ENCODE measurements at regions not wholly inside any gene's neighbourhood (a gene's known extent, or its start where the extent isn't known, plus 50 kb on each side); places are given as distances from the start of the nearest gene placed in this dataset.
"Not testable (repeated sequence)": the region's sequence is repeated elsewhere in the genome, so short reads cannot be mapped to it uniquely, and the experiment has no call there.

DNA sequence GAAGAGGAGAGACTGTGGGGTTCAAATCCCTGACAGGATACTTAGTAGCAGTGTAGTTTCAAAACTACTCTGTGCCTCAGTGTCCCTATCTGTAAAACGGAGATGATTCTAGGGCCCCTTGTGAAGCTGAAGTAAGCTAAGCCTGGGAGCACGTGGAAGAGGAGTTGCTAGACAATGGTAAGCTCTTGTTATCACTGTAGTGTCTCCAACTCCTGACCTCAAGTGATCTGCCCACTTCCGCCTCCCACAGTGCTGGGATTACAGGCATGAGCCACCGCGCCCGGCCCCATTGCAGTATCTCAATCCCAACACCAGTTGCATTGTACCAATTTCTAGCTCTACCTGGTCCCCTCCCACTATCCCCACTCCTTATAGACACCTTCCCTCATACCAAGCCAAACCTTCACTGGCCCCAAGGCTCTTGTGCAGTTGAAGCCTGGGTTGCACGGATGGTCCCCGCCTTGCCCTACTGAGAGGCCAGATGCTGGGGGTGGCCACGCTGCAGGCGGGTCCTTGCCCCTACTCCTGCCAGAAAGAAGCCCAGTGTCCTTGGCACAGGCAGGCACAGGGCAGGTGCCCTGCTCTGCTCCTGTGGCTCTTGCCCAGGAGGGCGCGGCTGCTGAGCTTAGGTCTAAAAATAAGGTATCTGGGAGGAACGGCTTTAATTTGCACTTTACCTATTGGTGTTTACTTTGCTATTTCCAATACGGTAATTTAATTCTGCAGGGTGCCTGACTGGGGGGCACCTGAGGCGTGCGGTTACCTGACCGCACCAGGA, 118.1 kb downstream of the VEGFA start:
- no peak for DNase-seq (ENCODE audit: low spot score in 2 of 2)
- H3K36me3 ChIP-seq (replicated peaks) = no peaks in the 10 kb centered on the region
- no peak overlapping the region for H3K4me3 ChIP-seq
- no peaks in the 10 kb centered on the region for H3K4me1 ChIP-seq
- peaks cover 3% of the 10 kb centered on the region; the same call in 1 of the 2 replicates for H3K27me3 ChIP-seq (ENCODE audit: low read depth)
- H3K9me3 ChIP-seq = no peaks in the 10 kb centered on the region
- in situ Hi-C loops (cut with MboI; ENCODE audit: low sequenced_read_pairs) = no loop called here

DNA sequence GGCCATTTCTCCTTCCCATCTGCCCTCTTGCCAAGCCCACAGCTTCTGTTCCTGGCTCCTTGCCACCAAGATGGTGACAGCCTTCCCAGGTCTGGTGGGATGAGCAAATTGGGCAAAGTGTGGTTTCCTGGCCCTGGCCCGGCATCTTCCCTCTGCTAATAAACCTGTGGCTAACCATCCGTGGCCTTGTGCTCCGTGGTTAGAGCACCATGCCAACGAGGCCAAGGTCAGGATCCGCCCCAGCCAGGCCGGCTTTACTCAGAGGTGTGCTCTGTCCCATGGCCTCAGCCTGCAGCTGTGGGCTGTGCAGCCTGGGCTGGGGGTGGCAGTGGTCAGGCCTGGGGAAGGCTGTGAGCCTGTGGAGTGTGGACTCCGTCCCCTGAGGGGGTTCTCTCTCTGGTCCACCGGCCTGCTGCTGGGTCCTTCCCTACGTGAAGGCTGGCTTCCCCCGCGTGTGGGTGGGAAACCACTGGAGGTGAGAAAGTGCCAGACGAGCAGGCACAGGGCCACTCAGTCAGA, 117.4 kb downstream of the VEGFA start:
- peaks cover 3% of the 10 kb centered on the region; the same call in 1 of the 2 replicates for H3K27me3 ChIP-seq (ENCODE audit: low read depth)
- no peak for DNase-seq (ENCODE audit: low spot score in 2 of 2)
- H3K4me3 ChIP-seq = no peak overlapping the region
- no peaks in the 10 kb centered on the region for H3K9me3 ChIP-seq
- no peaks in the 10 kb centered on the region for H3K4me1 ChIP-seq
- H3K36me3 ChIP-seq (replicated peaks) = no peaks in the 10 kb centered on the region
- in situ Hi-C loops (cut with MboI; ENCODE audit: low sequenced_read_pairs) = no loop called here

DNA sequence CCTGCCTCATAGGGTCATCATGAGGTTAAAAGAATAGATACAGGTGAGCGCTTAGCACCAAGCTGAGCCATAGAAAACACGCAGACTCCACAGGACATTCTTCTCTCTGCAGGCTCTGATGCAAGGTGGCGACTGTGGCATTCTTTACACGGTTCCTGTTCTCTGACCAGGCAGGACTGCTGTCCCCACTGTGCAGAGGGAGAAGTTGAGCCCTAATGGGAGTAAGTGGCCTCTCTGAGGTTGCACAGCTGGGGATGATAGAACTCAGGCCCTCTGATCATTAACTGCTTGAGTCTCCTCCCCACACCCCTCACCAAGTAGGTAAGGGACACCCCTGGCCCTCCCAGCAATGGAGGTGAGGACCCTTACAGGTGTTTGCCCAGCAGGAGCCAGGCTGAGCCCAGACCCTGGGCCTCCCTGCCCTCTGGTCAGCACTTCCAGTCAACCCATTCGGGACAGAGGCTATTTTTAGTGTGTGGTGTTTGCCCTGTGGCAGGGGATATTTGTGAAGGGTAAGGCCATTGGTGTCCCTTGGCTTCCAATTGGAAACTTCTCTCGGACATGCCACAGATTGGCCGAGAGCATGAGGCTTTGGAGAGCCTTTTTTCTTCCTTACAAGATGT, 116.8 kb downstream of the VEGFA start:
- peaks cover 3% of the 10 kb centered on the region; the same call in 1 of the 2 replicates for H3K27me3 ChIP-seq (ENCODE audit: low read depth)
- H3K4me1 ChIP-seq = no peaks in the 10 kb centered on the region
- H3K4me3 ChIP-seq = no peak overlapping the region
- no peaks in the 10 kb centered on the region for H3K9me3 ChIP-seq
- H3K36me3 ChIP-seq (replicated peaks) = no peaks in the 10 kb centered on the region
- no peak for DNase-seq (ENCODE audit: low spot score in 2 of 2)
- in situ Hi-C loops (cut with MboI; ENCODE audit: low sequenced_read_pairs) = no loop called here

DNA sequence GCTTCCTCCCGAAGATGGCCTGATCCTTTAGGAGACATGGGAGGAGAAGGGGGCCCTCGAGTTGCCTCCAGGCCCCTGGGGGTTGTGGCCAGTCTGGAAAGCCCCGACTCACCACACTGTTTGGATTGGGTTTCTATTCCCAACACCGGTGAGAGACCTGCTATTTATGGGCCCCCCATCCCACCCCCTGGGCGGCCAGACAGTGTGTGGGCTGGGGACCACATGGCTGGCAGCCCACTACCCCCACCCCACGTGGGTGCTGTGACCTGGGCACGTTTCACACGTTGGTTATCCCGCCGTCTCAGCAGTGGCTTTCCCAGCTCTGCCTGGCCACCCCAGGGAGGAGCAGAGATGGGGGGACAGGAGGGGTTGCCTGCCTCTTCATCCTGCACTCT, 116.1 kb downstream of the VEGFA start:
- no peak for DNase-seq (ENCODE audit: low spot score in 2 of 2)
- in situ Hi-C loops (cut with MboI; ENCODE audit: low sequenced_read_pairs) = no loop called here
- Histone ChIP-seq H3K4me3 (no peak overlapping the region), H3K36me3 (replicated peaks) (no peaks in the 10 kb centered on the region), H3K4me1 (no peaks in the 10 kb centered on the region), H3K9me3 (no peaks in the 10 kb centered on the region), H3K27me3 (ENCODE audit: low read depth) (peaks cover 3% of the 10 kb centered on the region; the same call in 1 of the 2 replicates)

DNA sequence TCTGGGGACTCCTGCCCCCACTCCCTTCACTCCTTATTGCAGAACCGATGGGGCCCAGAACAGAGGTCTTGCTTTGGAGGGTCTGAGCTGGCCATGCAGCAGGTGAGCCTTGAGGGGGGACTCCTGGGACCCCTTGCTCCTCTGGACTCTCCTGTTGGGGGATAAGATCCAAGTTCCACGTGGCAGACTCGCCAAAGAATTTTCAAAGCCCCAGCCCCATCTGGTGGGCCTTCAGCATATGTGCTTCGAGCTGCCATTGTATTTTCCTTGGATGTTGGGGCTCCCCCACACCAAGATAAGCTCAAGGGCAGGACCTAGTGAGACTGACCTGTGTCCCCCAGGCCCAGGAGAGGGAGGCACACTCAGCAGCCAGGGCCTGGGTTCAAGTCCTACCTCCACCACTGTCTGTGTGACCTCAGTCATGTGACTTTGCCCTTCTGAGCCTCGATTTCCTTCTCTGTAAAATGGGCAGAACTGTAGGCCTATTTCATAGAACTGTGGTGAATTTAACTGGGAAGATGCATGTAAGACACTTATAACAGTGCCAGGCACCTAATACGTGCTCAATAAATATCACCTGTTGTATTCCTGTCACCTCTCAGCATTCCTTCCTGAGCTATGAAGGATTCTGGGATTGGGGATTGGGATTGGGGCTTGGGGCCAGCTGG, 115.5 kb downstream of the VEGFA start:
- Histone ChIP-seq H3K9me3 (no peaks in the 10 kb centered on the region), H3K36me3 (replicated peaks) (no peaks in the 10 kb centered on the region), H3K27me3 (ENCODE audit: low read depth) (peaks cover 1% of the 10 kb centered on the region; the same call in 1 of the 2 replicates), H3K4me1 (no peaks in the 10 kb centered on the region), H3K4me3 (no peak overlapping the region)
- DNase-seq (ENCODE audit: low spot score in 2 of 2) = no peak
- in situ Hi-C loops (cut with MboI; ENCODE audit: low sequenced_read_pairs) = no loop called here

DNA sequence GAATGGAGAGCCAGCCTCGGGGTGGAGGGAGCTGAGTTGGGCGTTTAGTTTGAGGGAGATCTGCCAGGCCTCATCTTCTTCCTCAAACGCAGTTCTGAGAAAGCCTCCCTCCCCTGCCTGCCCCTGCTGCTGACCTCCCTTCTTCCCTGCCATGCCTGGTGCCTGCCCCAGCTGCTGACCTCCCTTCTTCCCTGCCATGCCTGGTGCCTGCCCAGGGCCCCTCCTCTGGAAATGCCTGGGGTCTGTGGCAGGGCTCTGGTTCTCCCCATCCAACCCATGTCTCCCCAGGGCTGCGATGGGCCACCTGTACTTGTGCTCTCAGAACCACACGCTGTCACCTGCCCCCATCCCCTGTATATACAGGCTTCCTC, 114.6 kb downstream of the VEGFA start:
- Histone ChIP-seq H3K4me3 (no peak overlapping the region), H3K9me3 (no peaks in the 10 kb centered on the region), H3K4me1 (no peaks in the 10 kb centered on the region), H3K27me3 (ENCODE audit: low read depth) (no peaks in the 10 kb centered on the region), H3K36me3 (replicated peaks) (no peaks in the 10 kb centered on the region)
- no peak for DNase-seq (ENCODE audit: low spot score in 2 of 2)
- in situ Hi-C loops (cut with MboI; ENCODE audit: low sequenced_read_pairs) = no loop called here

DNA sequence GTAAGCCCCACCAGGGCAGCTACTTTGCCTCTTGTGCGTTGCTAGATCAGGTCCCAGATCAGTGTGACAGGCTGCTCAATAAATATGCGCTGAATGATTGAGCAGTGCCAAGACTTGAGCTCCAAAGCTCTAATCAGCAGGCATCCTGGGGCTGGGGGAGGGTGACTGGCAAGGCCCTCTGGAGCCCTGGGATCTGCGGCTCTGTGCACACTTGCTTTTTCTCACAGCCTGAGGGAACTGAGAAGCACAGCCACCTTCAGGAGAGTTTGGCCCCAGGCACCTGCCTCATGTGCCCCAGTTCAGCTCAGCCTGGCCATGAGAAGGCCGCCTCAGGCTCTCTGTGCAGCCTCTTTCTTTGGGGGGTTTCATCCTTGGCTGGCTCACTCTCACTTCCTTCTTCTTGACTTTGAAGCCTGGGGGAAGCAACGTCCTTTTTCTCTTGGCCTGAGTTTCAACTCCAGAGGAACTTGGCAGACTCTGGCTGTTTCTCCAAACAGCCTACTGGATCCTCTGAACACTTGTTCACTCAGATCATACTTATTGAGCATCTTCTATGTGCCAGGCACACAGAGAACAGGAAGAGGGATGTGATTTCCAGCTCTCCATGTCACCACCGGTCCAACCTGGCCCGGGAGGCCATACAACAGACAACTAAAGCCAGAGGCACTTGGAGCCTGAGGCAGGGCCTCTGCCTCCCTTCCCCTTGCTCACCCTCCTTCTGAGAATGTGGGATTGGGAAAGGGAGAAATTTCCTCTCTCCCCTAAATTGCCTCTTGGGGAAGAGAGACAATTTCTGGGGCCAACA, 114.0 kb downstream of the VEGFA start:
- no peaks in the 10 kb centered on the region for H3K36me3 ChIP-seq (replicated peaks)
- in situ Hi-C loops (cut with MboI; ENCODE audit: low sequenced_read_pairs) = no loop called here
- DNase-seq (ENCODE audit: low spot score in 2 of 2) = no peak
- H3K27me3 ChIP-seq (ENCODE audit: low read depth) = no peaks in the 10 kb centered on the region
- no peak overlapping the region for H3K4me3 ChIP-seq
- no peaks in the 10 kb centered on the region for H3K4me1 ChIP-seq
- H3K9me3 ChIP-seq = no peaks in the 10 kb centered on the region

DNA sequence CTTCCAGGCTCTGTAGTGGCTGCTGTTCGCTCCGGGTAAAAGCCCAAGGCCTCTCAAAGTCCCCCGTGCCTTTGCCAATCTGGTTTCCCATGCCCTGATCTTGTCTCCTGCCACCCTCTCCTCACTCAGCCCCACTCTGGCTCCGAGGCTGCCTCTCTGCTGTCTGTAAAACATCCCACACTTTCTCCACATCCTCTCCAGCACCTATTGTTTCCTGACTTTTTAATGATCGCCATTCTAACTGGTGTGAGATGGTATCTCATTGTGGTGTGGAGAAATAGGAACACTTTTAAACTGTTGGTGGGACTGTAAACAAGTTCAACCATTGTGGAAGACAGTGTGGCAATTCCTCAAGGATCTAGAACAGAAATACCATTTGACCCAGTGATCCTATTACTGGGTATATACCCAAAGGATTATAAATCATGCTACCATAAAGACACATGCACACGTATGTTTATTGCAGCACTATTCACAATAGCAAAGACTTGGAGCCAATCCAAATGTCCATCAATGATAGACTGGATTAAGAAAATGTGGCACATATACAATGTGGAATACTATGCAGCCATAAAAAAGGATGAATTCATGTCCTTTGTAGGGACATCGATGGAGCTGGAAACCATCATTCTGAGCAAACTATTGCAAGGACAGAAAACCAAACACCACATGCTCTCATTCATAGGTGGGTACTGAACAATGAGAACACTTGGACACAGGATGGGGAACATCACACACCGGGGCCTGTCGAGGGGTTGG, 112.9 kb downstream of the VEGFA start:
- in situ Hi-C loops (cut with MboI; ENCODE audit: low sequenced_read_pairs); H3K9me3 ChIP-seq; DNase-seq (ENCODE audit: low spot score in 2 of 2); H3K27me3 ChIP-seq (ENCODE audit: low read depth); H3K4me1 ChIP-seq; H3K4me3 ChIP-seq; H3K36me3 ChIP-seq (replicated peaks): not testable (repeated sequence)

DNA sequence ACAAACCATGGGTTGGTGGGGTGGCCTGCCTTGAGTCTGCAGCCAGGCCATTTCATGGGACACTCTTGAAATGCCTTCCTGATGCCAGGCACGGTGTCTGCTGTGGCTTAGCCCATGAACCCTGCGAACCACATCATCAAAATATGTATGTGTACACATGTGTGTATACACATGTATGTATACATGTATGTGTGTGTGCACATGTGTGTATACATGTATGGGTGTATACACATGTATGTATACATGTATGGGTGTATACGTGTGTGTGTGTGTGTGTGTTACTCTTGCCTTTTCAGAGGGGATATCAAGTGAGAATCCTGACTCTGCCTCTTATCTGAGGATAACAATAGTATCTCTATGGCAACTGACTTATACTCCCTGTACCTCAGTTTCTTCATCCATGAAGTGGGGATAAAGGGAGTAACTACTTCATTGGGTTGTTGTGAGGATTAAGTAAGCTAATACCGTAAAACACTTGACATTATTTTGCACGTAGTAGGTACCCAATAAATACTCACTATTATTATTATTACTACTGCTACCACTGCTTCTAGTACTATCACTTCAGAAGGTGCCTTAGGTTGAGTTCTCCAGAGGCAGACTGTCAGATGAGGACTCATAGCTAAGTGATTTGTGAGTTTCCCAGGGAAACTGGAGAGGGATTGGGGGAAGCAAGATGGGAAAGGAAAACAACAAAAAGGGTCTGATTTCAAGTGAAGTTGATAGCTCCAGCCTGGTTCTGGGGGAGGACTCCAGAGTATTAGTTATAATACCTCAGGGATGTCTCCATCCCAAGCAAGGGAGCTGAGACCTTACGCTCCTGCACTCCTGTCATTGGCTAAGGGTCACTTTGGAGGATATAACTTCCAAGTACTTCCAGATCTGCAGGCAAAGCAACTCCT, 110.5 kb downstream of the VEGFA start:
- DNase-seq (ENCODE audit: low spot score in 2 of 2) = no peak
- no peaks in the 10 kb centered on the region for H3K36me3 ChIP-seq (replicated peaks)
- no peaks in the 10 kb centered on the region for H3K4me1 ChIP-seq
- in situ Hi-C loops (cut with MboI; ENCODE audit: low sequenced_read_pairs) = no loop called here
- no peak overlapping the region for H3K4me3 ChIP-seq
- no peaks in the 10 kb centered on the region for H3K27me3 ChIP-seq (ENCODE audit: low read depth)
- H3K9me3 ChIP-seq = no peaks in the 10 kb centered on the region

DNA sequence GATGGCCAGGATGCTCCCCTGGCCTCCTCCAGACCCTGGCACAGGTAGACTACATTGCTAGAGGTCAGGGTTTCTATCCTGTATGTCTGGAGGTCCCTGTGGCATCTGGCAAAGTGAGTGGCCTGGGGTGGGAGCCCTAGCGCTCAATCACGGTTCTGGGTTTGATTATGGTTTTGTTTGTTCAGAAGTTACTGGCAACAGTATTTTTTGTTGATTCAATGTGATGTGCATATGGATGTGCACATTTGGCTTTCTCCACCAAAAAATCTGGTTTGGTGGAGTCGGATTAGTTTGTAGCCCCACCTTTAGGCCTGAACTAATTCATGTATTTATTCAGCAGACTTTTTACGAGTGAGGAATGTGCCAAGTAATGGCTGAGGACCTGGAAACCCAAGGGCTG, 109.7 kb downstream of the VEGFA start:
- in situ Hi-C loops (cut with MboI; ENCODE audit: low sequenced_read_pairs) = no loop called here

DNA sequence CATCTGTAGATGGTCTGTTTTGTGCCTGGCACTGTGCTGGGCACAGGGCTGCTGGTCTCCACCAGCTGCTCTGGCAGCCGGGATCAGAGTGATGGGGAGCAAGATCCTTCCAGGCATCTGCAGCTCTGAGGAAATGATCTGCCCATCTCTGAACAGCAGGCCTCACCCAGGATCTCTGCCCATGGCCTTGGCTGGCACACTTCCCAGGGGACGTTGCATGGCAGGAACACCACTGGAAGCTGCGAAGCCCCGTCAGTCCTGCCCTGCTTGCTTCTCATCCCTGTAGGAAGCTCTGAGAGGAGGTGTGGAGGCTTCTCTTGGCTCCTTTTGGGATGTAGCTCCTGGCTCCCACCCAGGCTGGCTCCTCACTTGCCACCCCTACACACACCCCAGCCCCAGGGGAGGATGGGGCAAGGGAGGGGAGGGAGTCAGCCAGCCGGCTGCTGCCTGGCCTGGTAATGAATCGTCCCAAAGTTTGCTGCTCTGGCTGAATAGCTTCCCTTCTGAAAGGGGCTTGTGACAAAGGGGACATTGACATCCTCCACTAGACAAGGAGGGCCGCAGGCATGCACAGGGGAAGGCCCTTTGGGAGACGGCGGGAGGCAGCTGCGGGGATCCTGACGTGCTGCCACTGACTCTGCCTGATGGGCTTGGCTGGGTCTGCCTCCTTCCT, 108.9 kb downstream of the VEGFA start:
- no peak for DNase-seq (ENCODE audit: low spot score in 2 of 2)
- H3K27me3 ChIP-seq (ENCODE audit: low read depth) = no peaks in the 10 kb centered on the region
- no peaks in the 10 kb centered on the region for H3K9me3 ChIP-seq
- H3K4me3 ChIP-seq = no peak overlapping the region
- H3K36me3 ChIP-seq (replicated peaks) = no peaks in the 10 kb centered on the region
- H3K4me1 ChIP-seq = no peaks in the 10 kb centered on the region
- in situ Hi-C loops (cut with MboI; ENCODE audit: low sequenced_read_pairs) = no loop called here

More for the DNA sequence above, 109.7 kb downstream of the VEGFA start:
- DNase-seq (ENCODE audit: low spot score in 2 of 2) = no peak
- H3K4me1 ChIP-seq = no peaks in the 10 kb centered on the region
- no peaks in the 10 kb centered on the region for H3K9me3 ChIP-seq
- H3K36me3 ChIP-seq (replicated peaks) = no peaks in the 10 kb centered on the region
- no peaks in the 10 kb centered on the region for H3K27me3 ChIP-seq (ENCODE audit: low read depth)
- H3K4me3 ChIP-seq = no peak overlapping the region

DNA sequence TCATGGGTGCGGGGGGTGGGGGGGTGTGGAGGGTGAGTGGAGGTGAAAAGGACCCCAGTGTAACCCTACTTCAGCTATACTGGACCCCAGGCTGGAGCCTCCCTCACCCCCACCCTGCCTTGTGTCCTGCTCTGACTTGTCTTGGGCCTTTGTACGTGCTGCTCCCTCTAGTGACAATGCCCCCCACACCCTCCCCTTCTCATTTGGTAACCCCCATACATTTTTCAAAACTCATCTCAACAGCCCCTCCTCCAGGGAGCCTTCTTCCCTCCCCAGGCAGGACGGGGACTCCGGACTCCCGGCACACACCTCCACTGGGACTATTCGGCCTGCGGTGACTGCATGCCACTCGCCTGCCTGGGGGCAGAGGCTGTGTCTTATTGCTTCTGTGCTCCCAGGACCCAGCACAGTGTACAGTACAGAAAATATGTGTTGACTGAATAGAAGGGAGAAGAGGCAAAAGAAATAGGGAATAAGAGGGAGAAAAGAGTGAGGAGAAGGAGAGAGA, 108.2 kb downstream of the VEGFA start:
- Histone ChIP-seq H3K27me3 (ENCODE audit: low read depth) (no peaks in the 10 kb centered on the region), H3K36me3 (replicated peaks) (no peaks in the 10 kb centered on the region), H3K9me3 (no peaks in the 10 kb centered on the region), H3K4me3 (no peak overlapping the region), H3K4me1 (no peaks in the 10 kb centered on the region)
- in situ Hi-C loops (cut with MboI; ENCODE audit: low sequenced_read_pairs) = no loop called here
- DNase-seq (ENCODE audit: low spot score in 2 of 2) = no peak

Measured in HAP-1 (cell line).